ENCODE measurements at regions not wholly inside any gene's neighbourhood (a gene's known extent, or its start where the extent isn't known, plus 50 kb on each side); places are given as distances from the start of the nearest gene placed in this dataset.

- BruUV-seq (replicated peaks), result no TSS peak
- Histone ChIP-seq H3K9me3 (replicated peaks; ENCODE audit: control insufficient read depth, insufficient read depth, low read length) (no peaks in the 10 kb centered on the region), H4K20me1 (ENCODE audit: control insufficient read depth, insufficient read depth) (no peaks in the 10 kb centered on the region), H2AFZ (ENCODE audit: control insufficient read depth, low read depth, low read length) (no peak overlapping the region), H3K9ac (ENCODE audit: control insufficient read depth, insufficient read depth, low read length) (no peak overlapping the region), H3K4me3 (no peak overlapping the region), H3K27ac (ENCODE audit: control insufficient read depth, insufficient read depth) (no peak overlapping the region), H3K4me2 (ENCODE audit: control insufficient read depth, insufficient read depth) (no peak overlapping the region), H3K27me3 (replicated peaks in 1 of 2; ENCODE audit: control insufficient read depth in 2 of 2, insufficient read depth in 2 of 2, low read length in 1 of 2) (no peaks in the 10 kb centered on the region), H3K4me1 (ENCODE audit: control insufficient read depth, insufficient read depth, low read length) (no peaks in the 10 kb centered on the region), H3K79me2 (ENCODE audit: control insufficient read depth, insufficient read depth, low read length) (no peaks in the 10 kb centered on the region), H3K36me3 (ENCODE audit: control insufficient read depth in 2 of 2, insufficient read depth in 2 of 2, low read length in 1 of 2) (no peaks in the 10 kb centered on the region)
- ATAC-seq (no peak), FAIRE-seq (no peak), DNase-seq (ENCODE audit: low read depth, low spot score) (no peak)
- SMC1A ChIA-PET (ENCODE audit: uncharacterized antibody, unreplicated experiment), result no interaction called here
- WGBS (ENCODE audit: insufficient coverage, insufficient replicate concordance, low lambda C conversion rate, missing lambda C conversion rate), result 25% methylated on average over 4 of the region's 4 CpGs
- in situ Hi-C loops (cut with MboI) (no loop called here), intact Hi-C loops (cut with micrococcal nuclease; ENCODE audit: unreplicated experiment) (no loop called here)
- POLR2A ChIA-PET, result no interaction called here
- CTCF ChIA-PET, result interaction anchor here (1.4 to 2.7 kb wide), 2 partner anchors 24 to 31 kb away, joined by 6 to 14 read pairs; no protein-coding TSS in a partner anchor
- TF ChIP-seq ESRRA (IDR thresholded peaks at IDR 0.05; ENCODE audit: low read length) (no peak), ZBTB33 (IDR thresholded peaks at IDR 0.05) (no peak), ZNF24 (IDR thresholded peaks at IDR 0.05) (no peak), GABPA (IDR thresholded peaks at IDR 0.05; ENCODE audit: low read depth) (no peak), POLR2AphosphoS2 (IDR thresholded peaks at IDR 0.05; ENCODE audit: low read depth, low read length) (no peak), STAT3 (IDR thresholded peaks at IDR 0.05; ENCODE audit: low read depth, low read length) (no peak), MTA3 (IDR thresholded peaks at IDR 0.05; ENCODE audit: borderline replicate concordance, low read length) (no peak), TCF3 (IDR thresholded peaks at IDR 0.05; ENCODE audit: borderline replicate concordance, insufficient read depth, low read depth, low read length) (no peak), POLR2A (IDR thresholded peaks at IDR 0.05; ENCODE audit: low read depth, low read length) (no peak), FOXM1 (IDR thresholded peaks at IDR 0.05; ENCODE audit: low read depth, low read length) (no peak), CHD2 (IDR thresholded peaks at IDR 0.05; ENCODE audit: borderline replicate concordance, low read depth, low read length) (no peak), ZNF207 (IDR thresholded peaks at IDR 0.05; ENCODE audit: borderline replicate concordance) (no peak), PML (IDR thresholded peaks at IDR 0.05; ENCODE audit: low read length) (no peak), IKZF2 (IDR thresholded peaks at IDR 0.05) (no peak)
- TF ChIP-seq, protein P1, sequence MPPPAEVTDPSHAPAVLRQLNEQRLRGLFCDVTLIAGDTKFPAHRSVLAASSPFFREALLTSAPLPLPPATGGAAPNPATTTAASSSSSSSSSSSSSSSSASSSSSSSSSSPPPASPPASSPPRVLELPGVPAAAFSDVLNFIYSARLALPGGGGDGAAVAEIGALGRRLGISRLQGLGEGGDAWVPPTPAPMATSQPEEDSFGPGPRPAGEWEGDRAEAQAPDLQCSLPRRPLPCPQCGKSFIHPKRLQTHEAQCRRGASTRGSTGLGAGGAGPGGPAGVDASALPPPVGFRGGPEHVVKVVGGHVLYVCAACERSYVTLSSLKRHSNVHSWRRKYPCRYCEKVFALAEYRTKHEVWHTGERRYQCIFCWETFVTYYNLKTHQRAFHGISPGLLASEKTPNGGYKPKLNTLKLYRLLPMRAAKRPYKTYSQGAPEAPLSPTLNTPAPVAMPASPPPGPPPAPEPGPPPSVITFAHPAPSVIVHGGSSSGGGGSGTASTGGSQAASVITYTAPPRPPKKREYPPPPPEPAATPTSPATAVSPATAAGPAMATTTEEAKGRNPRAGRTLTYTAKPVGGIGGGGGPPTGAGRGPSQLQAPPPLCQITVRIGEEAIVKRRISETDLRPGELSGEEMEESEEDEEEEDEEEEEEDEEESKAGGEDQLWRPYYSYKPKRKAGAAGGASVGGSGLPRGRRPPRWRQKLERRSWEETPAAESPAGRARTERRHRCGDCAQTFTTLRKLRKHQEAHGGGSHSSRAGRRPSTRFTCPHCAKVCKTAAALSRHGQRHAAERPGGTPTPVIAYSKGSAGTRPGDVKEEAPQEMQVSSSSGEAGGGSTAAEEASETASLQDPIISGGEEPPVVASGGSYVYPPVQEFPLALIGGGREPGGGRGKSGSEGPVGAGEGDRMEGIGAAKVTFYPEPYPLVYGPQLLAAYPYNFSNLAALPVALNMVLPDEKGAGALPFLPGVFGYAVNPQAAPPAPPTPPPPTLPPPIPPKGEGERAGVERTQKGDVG (CRISPR knock-in tag; IDR thresholded peaks at IDR 0.05), result no peak
- RAD21 ChIA-PET (ENCODE audit: unreplicated experiment), result no interaction called here
Measured at GRCh38 chr14:22252686-22253085, 336.3 kb downstream of the DAD1 start.
